Suppressor macrophage treated with lipopolysaccharide for 1 hour (primary cell): ENCODE measurements at regions not wholly inside any gene's neighbourhood (a gene's known extent, or its start where the extent isn't known, plus 50 kb on each side); places are given as distances from the start of the nearest gene placed in this dataset.
A peak's percentile ranks its signal among the peaks of the same experiment; 100 is the strongest.

Source experiments
- DNase-seq, 3 donors: peaks; one replicate each; pipeline ENCODE4 v3.0.0-alpha.2; 2020 to 2022

DNA sequence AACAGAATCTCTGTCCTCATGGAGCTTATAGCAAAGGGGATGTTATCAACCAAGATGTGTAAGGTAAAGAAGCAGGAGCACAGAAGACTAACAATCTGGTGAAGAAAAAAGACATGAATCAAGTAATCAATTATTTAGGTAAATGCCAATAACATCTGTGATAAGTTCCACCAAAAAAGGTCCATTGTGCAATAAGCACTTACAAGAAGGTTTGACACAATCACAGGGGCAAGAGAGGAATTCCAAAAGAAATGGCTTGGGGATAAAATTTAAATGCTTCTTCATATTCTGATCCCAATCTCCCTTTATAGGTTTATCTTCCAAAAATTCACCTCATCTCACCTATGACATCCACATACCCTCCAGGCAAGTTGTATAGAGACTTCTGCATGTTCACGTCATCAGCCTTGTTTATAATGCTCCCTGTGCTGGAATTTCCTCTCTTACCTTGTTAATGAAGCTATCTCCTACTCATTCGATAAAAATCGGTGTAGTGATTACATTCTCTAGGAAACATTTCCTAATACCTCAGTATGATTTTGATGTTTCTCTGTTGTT is 53.6 kb upstream of the DPT start:
- no peak for DNase-seq

DNA sequence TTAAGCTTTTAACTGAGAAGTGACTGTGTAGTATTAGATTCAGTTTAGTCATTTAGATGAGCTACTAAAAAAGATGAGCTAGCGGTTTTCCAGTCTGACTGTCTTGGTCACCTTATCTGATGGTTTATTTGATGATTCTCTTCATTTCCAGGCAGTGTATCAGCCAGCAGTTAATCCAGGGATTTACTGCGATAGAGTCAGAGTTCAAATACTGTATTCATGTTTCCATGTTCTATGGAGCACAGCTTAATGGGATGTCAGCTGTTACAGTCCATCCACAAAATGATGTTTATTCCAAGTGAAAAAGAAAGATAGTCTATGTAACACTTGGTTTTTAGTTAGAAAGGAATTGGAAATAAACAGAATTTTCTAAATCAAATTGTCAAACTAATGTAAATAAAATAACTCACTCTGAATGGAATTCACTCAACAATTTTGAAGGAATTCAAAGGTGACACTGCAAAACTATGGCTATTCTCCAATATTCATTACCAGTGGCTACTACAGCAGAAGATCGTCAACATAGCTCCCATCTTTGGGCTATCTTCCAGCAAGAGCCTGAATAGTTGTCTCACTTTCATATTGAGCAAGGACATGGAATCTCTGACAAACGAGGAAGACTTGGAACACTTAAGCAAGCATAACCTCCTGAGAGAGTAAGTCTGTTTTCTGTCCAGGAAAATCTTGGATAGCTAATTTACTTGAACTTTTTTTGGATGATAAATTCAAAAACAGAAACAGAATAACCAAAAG is 54.6 kb upstream of the DPT start:
- no peak for DNase-seq

DNA sequence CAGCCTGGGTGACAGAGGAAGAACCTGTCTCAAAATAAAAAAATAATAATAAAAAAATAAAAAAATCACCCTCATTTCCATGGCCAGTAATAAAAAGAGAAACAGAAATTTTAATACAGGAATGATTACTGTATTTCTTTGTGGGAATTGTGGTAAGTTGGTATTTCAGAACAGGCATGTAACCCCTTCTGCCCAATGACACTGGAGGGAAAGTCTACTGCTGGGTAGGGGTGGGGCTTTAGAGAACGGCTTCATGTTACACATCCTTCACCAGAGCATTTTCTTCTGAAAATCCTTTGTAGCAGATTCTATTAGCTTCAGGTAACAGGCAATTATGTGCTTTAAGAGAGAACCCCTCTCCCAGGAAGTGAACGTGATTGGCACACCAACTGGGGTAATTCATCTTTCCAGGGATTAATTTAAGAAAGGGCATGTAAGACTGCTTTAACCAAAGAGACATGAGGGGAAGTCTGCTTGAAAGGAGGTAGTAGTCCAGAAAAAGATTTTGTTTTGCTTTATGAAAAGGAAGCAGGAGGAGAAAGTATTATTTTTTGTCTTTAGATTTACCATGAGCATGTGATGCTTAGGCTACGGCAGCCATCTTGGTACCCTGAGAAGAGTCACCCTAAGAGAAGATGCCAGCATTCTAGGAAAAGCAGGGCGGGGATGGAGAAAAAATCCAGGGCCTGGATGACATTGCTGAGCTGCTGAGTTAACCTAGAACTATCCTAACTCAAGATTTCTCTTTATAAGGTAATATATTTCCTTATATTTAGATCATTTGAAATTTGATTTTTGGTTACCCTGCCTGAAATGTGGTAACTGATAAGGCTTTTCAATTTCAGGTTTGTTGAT is 57.7 kb upstream of the DPT start:
- no peak for DNase-seq

DNA sequence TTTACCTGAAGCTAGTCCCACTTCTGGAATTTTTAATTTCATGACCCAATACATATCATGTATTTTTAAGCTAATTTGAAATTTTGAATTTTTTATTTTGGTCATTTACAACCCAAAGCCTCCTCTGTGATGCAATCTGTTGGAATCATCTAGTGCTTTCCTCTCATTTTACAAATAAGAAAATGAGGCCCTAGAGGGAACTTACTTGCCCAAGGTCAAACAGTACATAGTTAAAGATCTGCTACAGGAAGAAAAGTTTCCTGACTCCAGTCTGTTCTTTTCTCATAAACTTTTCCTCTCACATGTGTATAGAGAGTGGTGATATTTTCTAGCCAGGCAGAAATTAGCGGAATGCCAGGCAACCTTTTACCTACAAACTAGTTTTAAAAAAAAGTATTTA is 59.3 kb upstream of the DPT start:
- DNase-seq, result no peak

DNA sequence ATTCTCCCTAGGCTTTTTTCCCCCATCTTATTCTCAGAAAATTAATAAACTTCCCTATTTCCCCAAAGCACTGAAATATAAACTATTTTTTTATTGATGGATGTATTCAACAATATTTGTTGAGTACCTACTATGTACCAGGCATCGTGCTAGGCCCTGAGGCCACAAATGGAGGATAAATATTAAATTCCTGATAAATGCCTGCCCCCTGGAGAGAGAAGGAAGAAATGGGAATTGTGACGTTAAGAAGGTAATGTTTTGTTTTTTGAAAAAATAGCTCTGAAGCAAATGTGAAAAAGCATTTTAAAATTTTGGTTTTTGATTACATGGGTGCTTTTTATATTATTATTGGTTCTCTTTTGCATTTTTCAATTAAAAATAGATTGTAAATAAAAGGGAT is 60.5 kb upstream of the DPT start:
- DNase-seq, result no peak

DNA sequence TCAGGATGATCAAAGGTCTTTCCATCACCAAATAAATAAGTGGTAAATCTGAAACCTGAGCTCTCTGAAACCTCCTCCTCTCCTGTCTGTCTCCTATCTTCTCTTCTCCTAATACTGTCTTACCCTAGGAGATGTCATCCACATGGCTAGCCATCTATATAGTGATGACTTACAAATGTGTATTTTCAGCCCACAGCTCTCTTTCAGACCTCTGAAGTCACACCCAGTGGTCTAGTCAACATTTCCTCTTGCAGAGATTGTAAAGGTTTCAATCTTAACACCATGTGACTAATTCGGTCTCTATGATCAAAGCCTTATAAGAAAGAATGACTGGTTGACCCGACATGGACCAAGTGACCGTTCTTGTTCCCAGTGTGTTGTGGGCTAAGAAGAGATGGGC is 63.1 kb upstream of the DPT start:
- no peak for DNase-seq

DNA sequence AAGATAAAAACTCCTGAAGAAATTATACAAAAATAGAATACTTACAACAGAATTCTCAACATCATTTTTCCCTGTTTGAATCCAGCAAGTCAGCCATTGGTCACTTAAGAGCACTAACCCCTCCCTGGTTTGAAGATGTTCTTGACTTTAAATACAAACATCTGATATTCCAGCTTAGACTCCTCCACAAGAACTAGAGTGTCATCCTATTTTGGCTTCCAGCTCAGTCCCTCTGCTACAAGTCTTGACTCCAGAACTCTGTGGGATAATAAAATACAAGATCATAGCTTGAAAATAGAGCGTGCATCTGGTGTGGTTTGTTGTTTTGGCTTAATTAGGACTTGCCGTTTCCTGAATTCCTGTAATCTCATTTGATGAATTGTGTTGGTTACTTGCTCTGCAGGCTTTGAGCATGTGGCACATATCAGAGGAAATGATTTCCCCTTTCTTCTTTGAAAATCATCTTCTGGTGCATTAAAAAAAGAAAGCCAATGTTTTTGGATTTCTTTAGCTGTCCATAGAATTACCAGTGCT is 63.7 kb upstream of the DPT start:
- no peak for DNase-seq

DNA sequence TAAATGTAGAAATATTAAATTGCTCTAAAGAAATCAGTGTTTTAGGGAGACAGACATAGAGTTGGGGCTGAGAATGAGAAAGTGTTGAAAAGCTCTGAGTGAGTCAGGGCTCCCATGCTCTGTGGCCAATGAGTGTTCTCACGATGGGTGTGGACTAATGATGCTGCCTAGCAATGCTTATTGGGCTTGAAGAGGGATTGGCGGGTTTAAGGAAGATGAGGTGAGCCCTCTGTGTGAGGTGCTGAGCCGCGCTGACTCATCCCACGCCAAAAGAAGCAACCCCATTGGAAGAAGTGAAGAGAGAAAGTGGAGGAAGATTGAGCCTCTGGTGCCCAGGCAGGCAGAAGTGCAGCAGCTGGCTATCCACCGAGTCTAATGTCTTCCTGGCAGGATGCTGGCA is 65.1 kb upstream of the DPT start:
- no peak for DNase-seq

DNA sequence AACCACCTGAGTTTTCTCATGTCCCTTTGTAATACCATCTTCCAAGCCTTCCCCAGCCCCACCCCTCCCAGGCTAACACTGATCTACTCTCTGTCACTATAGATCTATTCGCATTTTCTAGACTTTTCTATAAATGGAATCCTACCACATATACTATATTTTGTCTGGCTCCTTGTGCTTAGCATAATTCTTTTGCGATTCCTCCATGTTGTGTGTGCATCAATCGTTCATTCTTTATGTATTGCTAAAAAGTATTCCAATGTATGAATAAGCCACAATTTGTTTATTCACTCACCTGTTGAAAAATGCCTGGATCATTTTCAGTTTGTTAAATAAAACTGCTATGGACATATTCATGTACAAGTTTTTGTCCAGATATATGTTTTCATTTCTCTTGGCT is 66.7 kb upstream of the DPT start:
- DNase-seq, result no peak

DNA sequence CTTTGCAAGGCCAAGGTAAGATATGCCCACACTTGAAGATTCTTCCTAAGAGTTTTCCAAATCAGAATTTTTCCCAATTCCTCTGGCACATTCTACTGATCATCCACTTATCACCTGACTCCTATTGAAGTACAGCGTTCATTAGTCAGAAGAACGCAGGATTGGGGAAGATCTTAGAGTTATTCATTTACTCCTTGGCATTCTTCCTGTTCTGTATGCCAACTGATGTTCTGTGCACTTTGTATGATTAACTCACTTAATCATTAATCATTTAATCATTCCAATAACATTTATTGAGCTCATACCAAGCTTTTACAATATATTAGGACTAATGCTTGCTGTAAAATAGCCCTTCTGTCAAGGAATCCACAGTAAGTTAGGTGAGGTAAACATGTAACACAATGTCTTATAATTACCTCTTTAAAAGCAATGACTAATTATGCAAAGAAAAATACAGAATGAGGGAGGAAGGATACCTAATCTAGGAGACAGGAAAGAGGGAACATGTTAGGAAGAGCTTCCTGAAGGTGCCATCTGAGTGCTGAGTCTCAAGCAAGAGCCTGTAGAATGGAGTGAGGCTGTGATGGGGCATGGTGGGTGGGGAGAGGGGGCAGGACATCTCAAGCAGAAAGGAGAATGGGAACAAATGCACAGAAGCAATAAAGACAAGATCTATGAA is 71.1 kb upstream of the DPT start:
- DNase-seq, result no peak

DNA sequence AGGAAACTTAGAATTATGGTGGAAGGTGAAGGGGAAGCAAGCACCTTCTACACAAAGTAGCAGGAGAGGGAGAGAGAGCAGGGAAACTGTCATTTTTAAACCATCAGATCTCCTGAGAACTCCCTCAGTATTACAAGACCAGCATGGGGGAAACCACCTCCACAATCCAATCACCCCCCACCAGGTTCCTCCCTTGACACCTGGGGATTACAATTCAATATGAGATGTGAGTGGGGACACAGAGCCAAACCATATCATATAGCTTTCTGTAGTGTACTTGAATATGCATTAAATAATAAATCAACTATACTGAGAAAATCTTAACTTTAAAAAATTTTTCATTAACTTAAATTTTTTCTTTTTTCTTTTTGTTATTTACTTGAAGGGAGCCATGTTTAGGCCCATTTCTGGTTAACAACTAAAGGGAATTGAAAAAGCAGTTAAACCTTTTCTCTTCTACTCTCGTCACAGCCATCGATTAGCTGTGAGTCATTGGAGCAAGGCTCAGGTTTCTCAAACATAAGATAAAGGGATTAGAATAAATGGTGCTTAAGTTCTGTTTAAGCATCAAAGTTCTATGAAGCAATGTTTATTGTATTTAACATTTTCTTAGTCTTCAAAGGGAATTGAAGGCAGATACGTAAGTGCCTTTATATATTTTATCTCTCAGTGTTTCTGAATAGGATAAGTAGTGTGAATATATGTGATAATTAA is 72.2 kb upstream of the DPT start:
- DNase-seq, result no peak

DNA sequence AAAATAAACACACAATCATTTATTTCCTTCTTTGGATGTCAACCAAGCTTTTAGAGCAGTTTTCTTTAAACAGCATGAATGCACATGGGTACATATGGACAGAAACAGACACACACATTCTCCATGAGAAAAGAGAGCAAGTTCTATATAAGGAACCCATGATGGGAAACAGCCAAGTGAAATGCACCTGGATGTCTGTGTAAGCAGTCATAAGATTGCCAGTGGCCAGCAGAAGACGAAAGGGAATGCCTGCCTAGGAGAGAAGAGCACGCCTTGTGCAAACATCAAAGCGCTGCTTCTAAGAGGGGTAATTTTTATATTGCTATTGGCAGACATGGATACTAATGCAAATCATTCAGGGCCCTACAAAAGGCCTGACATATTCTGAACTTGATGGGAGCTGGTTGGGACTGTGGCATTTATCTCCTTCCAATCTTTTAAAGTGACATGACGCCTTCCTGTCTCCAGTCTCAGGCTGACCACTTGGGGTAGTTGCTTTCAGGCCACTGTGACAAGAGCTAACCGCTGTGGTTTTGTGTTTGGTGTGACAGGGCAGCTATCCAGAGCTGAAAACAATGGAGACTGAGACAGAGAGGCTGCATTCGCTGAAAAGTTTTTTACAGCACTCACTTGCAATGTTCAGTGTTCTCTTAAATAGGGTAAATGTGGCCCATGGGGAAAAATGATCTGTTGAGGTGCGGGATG is 75.0 kb upstream of the DPT start:
- DNase-seq, result no peak

DNA sequence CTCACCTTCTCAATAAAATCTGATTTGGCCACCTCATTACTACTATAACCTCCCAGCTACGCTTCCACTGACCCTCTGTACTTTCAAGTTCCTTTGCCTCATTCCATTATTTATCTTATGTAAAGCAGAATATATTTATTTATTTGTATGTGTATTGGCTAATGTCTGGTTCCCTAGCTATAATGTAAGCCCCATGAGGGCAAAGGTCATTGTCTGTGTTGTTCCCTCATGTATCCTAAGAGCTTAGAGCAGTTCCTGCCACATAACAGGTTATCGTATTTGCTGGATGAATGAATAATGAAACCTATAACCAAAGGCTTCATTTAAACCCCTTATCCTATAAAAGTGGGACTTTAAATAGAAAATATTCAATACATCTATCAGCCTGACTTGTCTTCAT is 77.9 kb upstream of the DPT start:
- DNase-seq, result no peak

DNA sequence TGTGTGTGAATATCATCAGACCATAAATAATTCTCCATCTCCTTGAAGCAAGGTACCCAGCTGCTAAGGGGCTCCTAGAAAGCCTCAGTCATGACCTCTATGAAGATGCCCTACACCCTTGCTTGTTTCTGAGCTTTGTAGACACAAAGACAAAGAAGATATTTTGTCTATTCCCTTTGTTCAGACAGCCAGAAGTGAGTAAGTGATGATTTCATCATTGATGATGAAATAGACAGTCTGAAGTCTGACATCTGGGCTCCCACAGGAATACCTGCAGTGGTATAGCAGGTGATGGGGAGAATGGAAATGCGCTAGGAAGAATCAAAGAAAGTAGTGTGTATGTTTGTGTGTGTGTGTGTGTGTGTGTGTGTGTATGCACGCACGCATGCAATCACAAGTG is 82.2 kb upstream of the DPT start:
- DNase-seq, result peak in 1 of 3 donors; percentile 8

DNA sequence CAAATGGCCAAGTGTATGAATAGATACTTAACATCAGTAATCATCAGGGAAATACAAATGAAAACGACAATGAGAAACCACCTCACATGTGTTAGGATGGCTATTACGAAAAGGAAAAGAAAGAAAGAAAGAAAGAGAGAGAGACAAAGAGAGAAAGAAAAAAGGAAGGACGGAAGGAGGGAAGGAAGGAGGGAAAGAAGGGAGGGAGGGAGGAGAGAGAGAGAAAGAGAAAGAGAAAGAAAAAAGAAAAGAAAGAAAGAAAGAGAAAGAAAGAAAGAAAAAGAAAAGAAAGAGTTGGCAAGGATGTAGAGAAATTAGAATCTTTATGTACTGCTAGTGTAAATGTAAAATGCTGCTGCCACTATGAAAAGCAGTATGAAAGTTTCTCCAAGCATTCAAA is 90.7 kb upstream of the DPT start:
- no peak for DNase-seq

DNA sequence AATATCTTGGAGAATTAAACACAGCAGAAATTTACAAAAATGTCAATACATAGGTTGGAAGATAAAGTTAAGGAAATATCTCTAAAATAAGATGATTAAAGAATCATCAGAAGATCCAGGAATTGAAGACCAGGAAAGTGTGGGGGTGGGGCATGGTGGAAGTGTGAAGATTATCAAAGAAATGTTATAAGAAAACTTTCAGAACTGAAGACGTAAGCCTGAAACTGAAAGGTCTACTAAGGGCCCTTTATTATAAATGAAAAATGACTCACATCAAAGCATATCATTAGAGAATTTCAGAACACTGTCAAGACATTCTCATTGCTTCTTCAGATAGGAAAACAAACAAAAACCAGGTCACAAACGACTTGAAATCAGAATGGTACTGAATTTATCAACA is 92.4 kb upstream of the DPT start:
- DNase-seq, result no peak

DNA sequence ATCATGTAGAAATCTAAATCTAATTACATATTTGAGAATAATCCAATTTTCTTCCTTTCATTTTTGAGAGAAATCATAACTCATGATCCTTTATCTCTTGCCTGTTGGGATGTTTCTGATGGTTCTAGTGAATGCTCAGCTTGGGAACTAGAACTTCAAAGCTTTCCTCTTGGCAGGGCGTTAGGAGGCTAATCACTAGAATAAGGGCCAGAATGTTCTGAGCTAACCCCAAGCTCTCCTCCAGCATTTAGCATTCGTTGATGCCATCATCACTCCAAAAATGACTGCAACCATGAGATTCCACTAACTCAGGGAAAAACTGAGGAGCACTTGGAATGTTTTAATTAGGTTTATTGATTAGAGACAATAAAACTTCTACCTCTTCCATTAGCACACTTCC is 93.9 kb upstream of the DPT start:
- DNase-seq, result no peak

DNA sequence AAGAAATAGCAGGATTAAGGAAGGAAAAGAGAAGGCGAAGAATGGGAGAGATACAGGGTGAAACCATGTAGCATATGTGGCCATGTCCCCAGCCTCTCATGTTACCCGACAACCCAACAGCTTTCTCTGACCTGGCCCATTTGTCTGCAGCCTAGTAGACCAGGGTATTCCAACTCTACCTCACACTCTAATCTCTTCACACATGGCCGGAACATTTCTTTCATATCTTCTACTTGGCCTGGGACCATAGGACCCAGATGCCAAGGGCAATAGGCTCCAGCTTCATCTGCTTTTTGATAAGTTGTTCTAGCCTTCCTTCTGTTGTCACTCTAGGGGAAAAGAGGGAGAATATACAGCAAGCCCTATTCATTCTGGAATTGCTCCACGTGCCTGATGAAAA is 95.0 kb upstream of the DPT start:
- no peak for DNase-seq

DNA sequence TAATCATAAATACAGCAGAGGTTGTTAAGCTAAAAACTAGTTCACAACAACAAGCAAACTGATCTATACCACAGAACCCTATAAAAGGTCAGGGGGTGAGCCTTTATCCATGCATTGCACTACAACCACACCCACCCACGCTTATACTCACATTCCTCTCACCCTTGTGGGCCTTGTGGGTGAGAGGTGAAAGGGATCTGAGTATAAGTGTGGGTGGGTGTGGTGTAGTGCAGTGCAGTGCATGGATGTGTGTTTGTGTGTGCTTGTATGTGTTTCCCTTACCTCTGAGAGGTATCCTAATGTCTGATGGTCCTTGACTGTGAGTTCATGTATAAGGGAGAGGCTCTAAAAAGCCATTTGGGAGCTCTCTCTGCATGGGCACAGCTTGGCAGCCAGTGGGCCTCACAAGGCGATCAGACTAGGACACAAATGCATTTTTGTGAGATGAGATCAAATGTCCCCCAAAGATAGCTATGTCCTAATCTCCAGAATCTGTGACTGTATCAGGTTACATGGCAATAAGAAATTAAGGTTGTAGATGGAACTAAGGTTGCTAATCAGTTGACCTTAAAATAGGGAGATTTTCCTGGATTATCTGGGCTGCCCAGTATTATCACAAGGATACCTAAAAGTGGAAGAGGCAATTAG is 95.5 kb upstream of the DPT start:
- DNase-seq, result no peak

DNA sequence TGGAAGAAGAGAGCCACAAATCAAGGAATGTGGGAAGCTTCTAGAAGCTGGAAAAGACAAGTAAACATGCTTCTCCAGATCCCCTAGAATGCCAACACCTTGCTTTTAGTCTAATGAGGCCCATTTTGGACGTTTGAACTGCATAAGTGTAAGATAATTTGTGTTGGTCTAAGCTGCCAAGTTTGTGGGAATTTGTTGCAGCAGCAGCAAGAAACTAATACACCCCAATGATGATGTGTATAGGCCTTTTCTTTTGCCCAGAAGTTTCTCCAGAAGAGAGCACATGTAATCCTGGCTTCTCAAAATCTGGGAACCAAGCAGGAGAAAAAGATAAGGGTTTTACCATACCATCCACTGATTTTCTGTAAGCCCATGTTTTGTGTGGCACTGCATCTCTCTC is 96.1 kb upstream of the DPT start:
- no peak for DNase-seq

DNA sequence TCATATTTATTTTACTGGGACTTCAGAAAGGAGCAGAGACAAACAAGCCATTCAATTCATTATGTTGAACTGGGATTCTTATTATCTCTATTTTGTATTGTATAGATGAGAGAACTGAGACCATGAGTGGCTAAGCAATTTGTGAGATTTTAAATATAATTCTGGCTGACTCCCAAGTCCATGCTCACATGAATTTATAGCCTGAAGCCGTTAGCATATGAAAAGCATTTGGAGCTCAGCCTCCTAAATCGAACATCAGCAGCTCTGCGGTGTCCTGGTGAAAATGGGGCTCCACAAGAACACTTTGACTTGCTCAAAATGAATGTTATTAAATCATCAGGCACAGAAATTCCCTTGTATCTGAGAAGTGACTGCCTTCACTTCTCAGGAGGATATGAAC is 96.8 kb upstream of the DPT start:
- DNase-seq, result no peak

DNA sequence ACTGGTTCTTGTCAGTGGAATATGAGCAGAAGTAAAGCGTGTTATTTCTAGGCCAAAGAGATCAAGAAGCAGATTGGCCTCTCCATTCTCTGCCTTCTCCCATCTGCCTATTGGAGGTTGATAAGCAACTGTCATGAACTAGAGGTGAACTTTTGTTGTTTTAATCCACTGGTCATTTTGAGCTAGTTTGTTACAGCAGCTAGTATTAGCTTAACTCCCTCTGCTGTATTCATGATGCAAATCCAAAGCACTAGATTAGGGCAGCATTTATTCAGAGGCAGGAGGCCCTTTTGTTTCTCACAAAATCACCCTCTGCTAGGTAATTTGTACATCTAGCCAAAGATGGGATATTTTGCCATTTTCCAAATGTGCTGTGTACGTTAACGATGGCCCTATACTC is 97.3 kb upstream of the DPT start:
- no peak for DNase-seq
